HL-60 (cell line): ENCODE measurements at regions not wholly inside any gene's neighbourhood (a gene's known extent, or its start where the extent isn't known, plus 50 kb on each side); places are given as distances from the start of the nearest gene placed in this dataset.
A peak's percentile ranks its signal among the peaks of the same experiment; 100 is the strongest.

ENCODE experiments used
- DNase-seq, 2 experiments: peaks; one replicate each; pipeline ENCODE4 v3.0.0-alpha.2; 2010 to 2020; ENCODE audit warnings: low read depth in 1 of 2, low spot score in 1 of 2
- H3K27ac ChIP-seq: fragments of 250-450 bp; sonication (Bioruptor Pico); replicated peaks from 2 replicates; pipeline ENCODE4 v1.5.1; 2020; ENCODE audit warnings: mild to moderate bottlenecking, moderate library complexity
- H3K27me3 ChIP-seq: fragments of 250-450 bp; sonication (Bioruptor Pico); 2 replicates; pipeline ENCODE4 v1.5.1; 2021; ENCODE audit warnings: mild to moderate bottlenecking, moderate library complexity; ENCODE audit not compliant: insufficient read depth, poor library complexity, severe bottlenecking
- H3K4me3 ChIP-seq: replicated peaks from 2 replicates; pipeline ENCODE4 v1.5.1; 2011; ENCODE audit warnings: mild to moderate bottlenecking, control low read depth, low read length; ENCODE audit not compliant: insufficient read depth
- CTCF ChIP-seq: IDR thresholded peaks from one replicate; pipeline ENCODE4 v1.5.1; 2011; ENCODE audit warnings: low read length, control low read depth, inconsistent platforms; ENCODE audit not compliant: insufficient read depth
- GABPA ChIP-seq: IDR thresholded peaks from 2 replicates; pipeline ENCODE4 v1.6.1; 2012; ENCODE audit warnings: low read depth
- POLR2AphosphoS5 ChIP-seq: IDR thresholded peaks from 2 replicates; pipeline ENCODE4 v1.6.1; 2012; ENCODE audit warnings: low read depth
- REST ChIP-seq: IDR thresholded peaks from 2 replicates; pipeline ENCODE4 v1.6.1; 2012; ENCODE audit warnings: low read depth; ENCODE audit not compliant: insufficient replicate concordance
- SPI1 ChIP-seq: IDR thresholded peaks from 2 replicates; pipeline ENCODE4 v1.6.1; 2012; ENCODE audit warnings: low read depth, mild to moderate bottlenecking, borderline replicate concordance

- Histone ChIP-seq H3K27ac (no peak overlapping the region), H3K4me3 (peak overlapping the region; percentile 18; the same call in 1 of the 2 replicates), H3K27me3 (no peaks in the 10 kb centered on the region)
- DNase-seq, result peak; percentile 10 to 34
- TF ChIP-seq REST (no peak), CTCF (peak; percentile 60)
Measured at GRCh38 chr16:58814348-58814801, 80.3 kb upstream of the GOT2 start.

GRCh38 chr16:58809213-58809612 lies 75.1 kb upstream of the GOT2 start:
- H3K27me3 ChIP-seq, result no peaks in the 10 kb centered on the region
- TF ChIP-seq POLR2AphosphoS5, result no peak
- no peak for TF ChIP-seq SPI1
- no peak for TF ChIP-seq GABPA
- no peak for TF ChIP-seq CTCF
- no peak for TF ChIP-seq REST

GRCh38 chr16:58807276-58807675 lies 73.2 kb upstream of the GOT2 start:
- no peak overlapping the region for H3K4me3 ChIP-seq
- H3K27ac ChIP-seq, result no peak overlapping the region
- DNase-seq, result no peak
- no peak for TF ChIP-seq REST
- no peak for TF ChIP-seq GABPA
- no peak for TF ChIP-seq POLR2AphosphoS5
- TF ChIP-seq CTCF, result no peak
- TF ChIP-seq SPI1, result peak; percentile 78
- no peaks in the 10 kb centered on the region for H3K27me3 ChIP-seq

More at GRCh38 chr16:58809213-58809612, 75.1 kb upstream of the GOT2 start:
- no peak overlapping the region for H3K4me3 ChIP-seq
- DNase-seq, result no peak
- no peak overlapping the region for H3K27ac ChIP-seq
